Mammary epithelial cell (primary cell): ENCODE measurements at regions not wholly inside any gene's neighbourhood (a gene's known extent, or its start where the extent isn't known, plus 50 kb on each side); places are given as distances from the start of the nearest gene placed in this dataset.

Experiments used
- EZH2 ChIP-seq: IDR thresholded peaks from 2 replicates; pipeline ENCODE4 v1.6.1; 2012; ENCODE audit warnings: low read length, inconsistent platforms, borderline replicate concordance
- TF ChIP-seq, protein P1 (sequence below), 2 donors: IDR thresholded peaks in 1 of 2; conservative IDR thresholded peaks in 1 of 2; 2 replicates each; pipeline ENCODE4 v1.5.1; 2011 to 2012; ENCODE audit warnings: inconsistent platforms in 2 of 2, low read length in 2 of 2, mild to moderate bottlenecking in 2 of 2, control low read depth in 1 of 2, low read depth in 1 of 2; ENCODE audit not compliant: insufficient read depth in 1 of 2; ENCODE audit errors: extremely low read depth in 1 of 2

DNA sequence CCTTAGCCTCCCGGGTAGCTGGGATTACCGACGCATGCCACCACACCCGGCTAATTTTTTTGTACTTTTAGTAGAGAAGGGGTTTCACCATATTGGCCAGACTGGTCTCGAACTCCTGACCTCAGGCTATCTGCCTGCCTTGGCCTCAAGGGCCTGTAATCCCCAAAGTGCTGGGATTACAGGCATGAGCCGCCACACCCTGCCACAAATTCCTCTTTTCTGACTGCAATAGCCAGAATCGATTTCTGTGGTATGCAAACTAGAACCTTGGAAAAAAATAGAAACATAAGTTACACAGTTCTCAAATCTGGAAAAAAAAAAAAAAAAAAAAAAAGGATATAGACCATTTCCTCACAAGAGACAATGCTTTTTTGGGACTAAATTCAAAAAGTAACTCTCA lies 184.6 kb upstream of the EGLN3 start:
- TF ChIP-seq EZH2 = no peak
- TF ChIP-seq, protein P1, sequence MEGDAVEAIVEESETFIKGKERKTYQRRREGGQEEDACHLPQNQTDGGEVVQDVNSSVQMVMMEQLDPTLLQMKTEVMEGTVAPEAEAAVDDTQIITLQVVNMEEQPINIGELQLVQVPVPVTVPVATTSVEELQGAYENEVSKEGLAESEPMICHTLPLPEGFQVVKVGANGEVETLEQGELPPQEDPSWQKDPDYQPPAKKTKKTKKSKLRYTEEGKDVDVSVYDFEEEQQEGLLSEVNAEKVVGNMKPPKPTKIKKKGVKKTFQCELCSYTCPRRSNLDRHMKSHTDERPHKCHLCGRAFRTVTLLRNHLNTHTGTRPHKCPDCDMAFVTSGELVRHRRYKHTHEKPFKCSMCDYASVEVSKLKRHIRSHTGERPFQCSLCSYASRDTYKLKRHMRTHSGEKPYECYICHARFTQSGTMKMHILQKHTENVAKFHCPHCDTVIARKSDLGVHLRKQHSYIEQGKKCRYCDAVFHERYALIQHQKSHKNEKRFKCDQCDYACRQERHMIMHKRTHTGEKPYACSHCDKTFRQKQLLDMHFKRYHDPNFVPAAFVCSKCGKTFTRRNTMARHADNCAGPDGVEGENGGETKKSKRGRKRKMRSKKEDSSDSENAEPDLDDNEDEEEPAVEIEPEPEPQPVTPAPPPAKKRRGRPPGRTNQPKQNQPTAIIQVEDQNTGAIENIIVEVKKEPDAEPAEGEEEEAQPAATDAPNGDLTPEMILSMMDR (conservative IDR thresholded peaks at IDR 0.05 in 1 of 2, IDR thresholded peaks at IDR 0.05 in 1 of 2; ENCODE audit: extremely low read depth in 1 of 2, insufficient read depth in 1 of 2, low read depth in 1 of 2, low read length in 2 of 2) = no peak
